ENCODE measurements at regions not wholly inside any gene's neighbourhood (a gene's known extent, or its start where the extent isn't known, plus 50 kb on each side); places are given as distances from the start of the nearest gene placed in this dataset.

DNA sequence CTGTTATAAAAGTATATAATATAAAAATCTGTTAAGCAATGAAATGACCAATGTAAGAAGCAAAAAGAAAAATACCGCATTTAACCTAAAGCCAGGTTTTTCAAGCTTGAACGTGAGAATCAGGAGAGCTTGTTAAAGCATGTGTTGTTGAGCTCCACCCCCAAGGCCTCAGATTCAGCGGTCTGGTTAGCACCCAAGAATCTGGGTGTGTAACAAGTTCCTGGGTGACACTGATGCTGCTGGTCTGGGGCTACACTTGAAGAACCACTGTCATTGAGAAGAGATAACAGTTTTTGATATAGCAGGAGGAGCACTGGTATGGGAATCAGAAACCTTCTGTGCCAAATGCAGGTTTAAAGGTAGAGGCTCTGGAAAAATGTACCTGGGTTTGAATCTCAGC, 154.0 kb downstream of the ID4 start:
- TF ChIP-seq CTCF (IDR thresholded peaks at IDR 0.05): no peak
- TF ChIP-seq EZH2phosphoT487 (IDR thresholded peaks at IDR 0.05): no peak
